ENCODE measurements at regions not wholly inside any gene's neighbourhood (a gene's known extent, or its start where the extent isn't known, plus 50 kb on each side); places are given as distances from the start of the nearest gene placed in this dataset.
"Not testable (repeated sequence)": the region's sequence is repeated elsewhere in the genome, so short reads cannot be mapped to it uniquely, and the experiment has no call there.

- DNase-seq = no peak
Measured at GRCh38 chrY:18951019-18951418, 177.5 kb upstream of the HSFY2 start.

- DNase-seq = no peak
Measured at GRCh38 chrY:18936831-18937230, 163.3 kb upstream of the HSFY2 start.

- no peak for DNase-seq
Measured at GRCh38 chrY:18919256-18919655, 145.7 kb upstream of the HSFY2 start.

- no peak for DNase-seq
Measured at GRCh38 chrY:18912846-18913245, 139.3 kb upstream of the HSFY2 start.

- DNase-seq = peak in 1 of 3 donors; percentile 17
Measured at GRCh38 chrY:18909846-18910245, 136.3 kb upstream of the HSFY2 start.

GRCh38 chrY:18906198-18906597, 132.7 kb upstream of the HSFY2 start:
- DNase-seq = not testable (repeated sequence)

- no peak for DNase-seq
Measured at GRCh38 chrY:18904296-18904695, 130.8 kb upstream of the HSFY2 start.

- no peak for DNase-seq
Measured at GRCh38 chrY:18891994-18892393, 118.5 kb upstream of the HSFY2 start.

- no peak for DNase-seq
Measured at GRCh38 chrY:18889548-18889947, 116.0 kb upstream of the HSFY2 start.

GRCh38 chrY:18884748-18885147, 111.2 kb upstream of the HSFY2 start:
- DNase-seq = peak in 1 of 3 donors; percentile 28

- DNase-seq = not testable (repeated sequence)
Measured at GRCh38 chrY:18869145-18869544, 95.6 kb upstream of the HSFY2 start.

- not testable (repeated sequence) for DNase-seq
Measured at GRCh38 chrY:18866887-18867551, 93.5 kb upstream of the HSFY2 start.

GRCh38 chrY:18860856-18861255, 87.3 kb upstream of the HSFY2 start:
- not testable (repeated sequence) for DNase-seq

GRCh38 chrY:18858484-18859191, 85.1 kb upstream of the HSFY2 start:
- DNase-seq = not testable (repeated sequence)

GRCh38 chrY:18855184-18855583, 81.6 kb upstream of the HSFY2 start:
- DNase-seq = not testable (repeated sequence)

GRCh38 chrY:18853323-18853722, 79.8 kb upstream of the HSFY2 start:
- not testable (repeated sequence) for DNase-seq

GRCh38 chrY:18836643-18837042, 63.1 kb upstream of the HSFY2 start:
- DNase-seq = not testable (repeated sequence)

Data from muscle of back (tissue), 3 donors.